Endothelial cell of umbilical vein (primary cell): ENCODE measurements at regions not wholly inside any gene's neighbourhood (a gene's known extent, or its start where the extent isn't known, plus 50 kb on each side); places are given as distances from the start of the nearest gene placed in this dataset.

Experiments
- BruUV-seq: library from RNA; stranded (reverse); fragments of 400-500 nt; replicated peaks from 2 replicates; lab custom pipeline; 2021; lab: Mats Ljungman, UMichigan
- CTCF ChIA-PET: fragments of 300-600, 350-600 bp; sonication (Branson Sonifier 250); formaldehyde crosslinking; loops from one replicate; lab custom pipeline; 2021; ENCODE audit warnings: antibody characterized with exemption, inconsistent platforms; lab: Charles Lee
- POLR2A ChIA-PET: fragments of 300-600, 350-600 bp; sonication (Branson Sonifier 250); formaldehyde crosslinking; loops from one replicate; lab custom pipeline; 2021; ENCODE audit warnings: antibody characterized with exemption, inconsistent platforms; lab: Charles Lee
- DNase-seq: peaks from one replicate; pipeline ENCODE4 v3.0.0-alpha.2; 2011; ENCODE audit warnings: low read depth, low spot score
- FAIRE-seq: peaks from 2 replicates; lab custom pipeline; 2011; peaks lifted over from hg19 to GRCh38; lab: Jason Lieb, UNC
- H2AFZ ChIP-seq: 2 replicates; pipeline ENCODE4 v1.6.0; 2012; ENCODE audit warnings: low read depth, low read length, control low read depth, inconsistent platforms
- H3K27ac ChIP-seq: 2 replicates; pipeline ENCODE4 v1.5.1; 2011; ENCODE audit warnings: low read depth, mild to moderate bottlenecking, control low read depth, low read length, moderate library complexity; ENCODE audit not compliant: insufficient read depth
- H3K27me3 ChIP-seq, 2 experiments: 2 replicates each; pipeline versions ENCODE4 v1.6.0 to v1.6.1; 2011; ENCODE audit warnings: low read length in 2 of 2, mixed read lengths in 1 of 2; ENCODE audit not compliant: control insufficient read depth in 2 of 2, insufficient read depth in 2 of 2
- H3K36me3 ChIP-seq, 2 experiments: 2 replicates in 1 of 2; 3 replicates in 1 of 2; pipeline ENCODE4 v1.5.1; 2011; ENCODE audit warnings: low read length in 2 of 2, mild to moderate bottlenecking in 1 of 2, moderate library complexity in 1 of 2; ENCODE audit not compliant: control insufficient read depth in 2 of 2, insufficient read depth in 2 of 2; ENCODE audit errors: extremely low read depth in 1 of 2
- H3K4me1 ChIP-seq: 3 replicates; pipeline ENCODE4 v1.5.1; 2011; ENCODE audit warnings: mild to moderate bottlenecking, low read length; ENCODE audit not compliant: control insufficient read depth, insufficient read depth; ENCODE audit errors: extremely low read depth
- H3K4me2 ChIP-seq: 2 replicates; pipeline ENCODE4 v1.6.1; 2011; ENCODE audit warnings: low read length, control low read depth, mixed read lengths; ENCODE audit not compliant: insufficient read depth
- H3K4me3 ChIP-seq, 3 experiments: fragments of 200-600 bp in 1 of 3; sonication (generic), shearing (Covaris generic) in 1 of 3; replicated peaks in 1 of 3; 2 replicates each; pipeline ENCODE4 v1.5.1; 2011 to 2016; ENCODE audit warnings: control low read depth in 3 of 3, low read length in 3 of 3, mild to moderate bottlenecking in 2 of 3, inconsistent platforms in 1 of 3, low read depth in 1 of 3, moderate library complexity in 1 of 3; ENCODE audit not compliant: insufficient read depth in 1 of 3
- H3K79me2 ChIP-seq: 2 replicates; pipeline ENCODE4 v1.6.0; 2012; ENCODE audit warnings: low read length, inconsistent platforms; ENCODE audit not compliant: control insufficient read depth, insufficient read depth
- H3K9ac ChIP-seq: replicated peaks from 2 replicates; pipeline ENCODE3; 2011; ENCODE audit warnings: low read length, control low read depth; ENCODE audit not compliant: insufficient read depth; ENCODE audit errors: extremely low read depth
- H3K9me1 ChIP-seq: replicated peaks from 3 replicates; pipeline ENCODE4 v1.6.0; 2011; ENCODE audit warnings: mild to moderate bottlenecking, low read length; ENCODE audit not compliant: control insufficient read depth, insufficient read depth; ENCODE audit errors: extremely low read depth
- H3K9me3 ChIP-seq: replicated peaks from 2 replicates; pipeline ENCODE4 v1.5.1; 2012; ENCODE audit warnings: low read length, inconsistent platforms; ENCODE audit not compliant: control insufficient read depth, insufficient read depth
- H4K20me1 ChIP-seq: replicated peaks from 2 replicates; pipeline ENCODE3; 2011; ENCODE audit warnings: mild to moderate bottlenecking, low read length; ENCODE audit not compliant: control insufficient read depth, insufficient read depth; ENCODE audit errors: extremely low read depth
- CTCF ChIP-seq, 2 donors: IDR thresholded peaks; 1 replicate in 1 of 2; 2 replicates in 1 of 2; pipeline ENCODE4 v1.5.1; 2011; ENCODE audit warnings: low read length in 2 of 2, mild to moderate bottlenecking in 2 of 2, moderate library complexity in 2 of 2, control low read depth in 1 of 2, inconsistent platforms in 1 of 2, low read depth in 1 of 2; ENCODE audit not compliant: insufficient read depth in 1 of 2; ENCODE audit errors: extremely low read depth in 1 of 2
- EZH2 ChIP-seq: IDR thresholded peaks from 2 replicates; pipeline ENCODE4 v1.6.1; 2012; ENCODE audit warnings: borderline replicate concordance, low read depth, mild to moderate bottlenecking, moderate library complexity, low read length, inconsistent platforms; ENCODE audit not compliant: severe bottlenecking
- FOS ChIP-seq: IDR thresholded peaks from 2 replicates; pipeline ENCODE4 v1.6.1; 2011; ENCODE audit warnings: mild to moderate bottlenecking, low read length, moderate library complexity, borderline replicate concordance; ENCODE audit not compliant: insufficient read depth
- GATA2 ChIP-seq: IDR thresholded peaks from 2 replicates; pipeline ENCODE4 v1.7.0; 2011; ENCODE audit warnings: low read depth, mild to moderate bottlenecking, moderate library complexity, mixed read lengths, low read length; ENCODE audit not compliant: insufficient read length, insufficient read depth
- JUN ChIP-seq: IDR thresholded peaks from 2 replicates; pipeline ENCODE4 v1.6.1; 2011; ENCODE audit warnings: borderline replicate concordance, low read depth; ENCODE audit not compliant: insufficient read length, insufficient read depth
- MYC ChIP-seq: IDR thresholded peaks from one replicate; pipeline ENCODE4 v1.6.1; 2011; ENCODE audit warnings: mild to moderate bottlenecking, low read depth, low read length
- POLR2A ChIP-seq: IDR thresholded peaks from 2 replicates; pipeline ENCODE4 v1.6.1; 2012; ENCODE audit warnings: low read depth, mild to moderate bottlenecking, control low read depth, low read length
- POLR2AphosphoS5 ChIP-seq: IDR thresholded peaks from 2 replicates; pipeline ENCODE4 v1.6.1; 2012; ENCODE audit warnings: low read depth, mild to moderate bottlenecking, control low read depth, low read length, moderate library complexity; ENCODE audit not compliant: insufficient read depth
- dilution Hi-C: fragments of 300-500 bp; cut with MboI; formaldehyde crosslinking; loops from one replicate; pipeline ENCODE4 v1.15.0; 2019; ENCODE audit warnings: low sequenced_read_pairs; ENCODE audit not compliant: extremely low pct_ligation_motif_present
- intact Hi-C: fragments of 100-400 bp; cut with micrococcal nuclease; formaldehyde crosslinking; loops from one replicate; pipeline ENCODE4 v1.10.0; 2022
- TF ChIP-seq, protein P1 (sequence below): IDR thresholded peaks from 2 replicates; pipeline ENCODE4 v1.6.1; 2011; ENCODE audit not compliant: insufficient read depth, insufficient read length

GRCh38 chr18:11468120-11468519 lies 141.3 kb upstream of the SLC35G4 start:
- H3K9me3 ChIP-seq: no peaks in the 10 kb centered on the region
- TF ChIP-seq POLR2A (no peak), MYC (no peak), CTCF (IDR thresholded peaks at IDR 0.05; ENCODE audit: extremely low read depth in 1 of 2, insufficient read depth in 1 of 2, low read depth in 1 of 2, low read length in 2 of 2) (no peak), JUN (no peak), POLR2AphosphoS5 (no peak), GATA2 (no peak), EZH2 (no peak), FOS (no peak)
- TF ChIP-seq, protein P1, sequence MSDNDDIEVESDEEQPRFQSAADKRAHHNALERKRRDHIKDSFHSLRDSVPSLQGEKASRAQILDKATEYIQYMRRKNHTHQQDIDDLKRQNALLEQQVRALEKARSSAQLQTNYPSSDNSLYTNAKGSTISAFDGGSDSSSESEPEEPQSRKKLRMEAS: no peak
- no peak overlapping the region for H2AFZ ChIP-seq
- no TSS peak for BruUV-seq
- H3K9me1 ChIP-seq: no peaks in the 10 kb centered on the region
- dilution Hi-C loops (no loop called here), intact Hi-C loops (no loop called here)
- no peak overlapping the region for H3K27ac ChIP-seq
- H3K4me3 ChIP-seq: no peak overlapping the region
- CTCF ChIA-PET: no interaction called here
- POLR2A ChIA-PET: no interaction called here
- no peaks in the 10 kb centered on the region for H3K4me1 ChIP-seq
- no peak overlapping the region for H3K9ac ChIP-seq
- no peaks in the 10 kb centered on the region for H4K20me1 ChIP-seq
- DNase-seq (no peak), FAIRE-seq (no peak)
- no peak overlapping the region for H3K4me2 ChIP-seq
- no peaks in the 10 kb centered on the region for H3K36me3 ChIP-seq
- no peaks in the 10 kb centered on the region for H3K79me2 ChIP-seq
- H3K27me3 ChIP-seq: no peaks in the 10 kb centered on the region
